WTC11 (cell line): ENCODE measurements at regions not wholly inside any gene's neighbourhood (a gene's known extent, or its start where the extent isn't known, plus 50 kb on each side); places are given as distances from the start of the nearest gene placed in this dataset.

ENCODE experiments used
- ATAC-seq: fragments of 200-7000 bp; cut with Tn5 transposase; 2 replicates; pipeline ENCODE4 v1.10.0; 2021; ENCODE audit warnings: mild to moderate bottlenecking, moderate library complexity
- CTCF ChIA-PET: fragments of 300-600 bp; sonication (Branson Sonifier 250); formaldehyde crosslinking; loops from one replicate; lab custom pipeline; 2021; ENCODE audit warnings: antibody characterized with exemption; lab: Charles Lee
- POLR2A ChIA-PET: fragments of 350-600 bp; sonication (Branson Sonifier 250); formaldehyde crosslinking; loops from one replicate; lab custom pipeline; 2021; ENCODE audit warnings: antibody characterized with exemption; lab: Charles Lee
- DNase-seq: peaks from one replicate; pipeline ENCODE4 v3.0.0; 2021; ENCODE audit warnings: low spot score
- H3K27ac Mint-ChIP-seq: 2 replicates; pipeline ENCODE4 v1.8.0; 2021; ENCODE audit warnings: mixed read lengths
- H3K27me3 Mint-ChIP-seq: 2 replicates; pipeline ENCODE4 v1.8.0; 2021; ENCODE audit warnings: low read depth, mild to moderate bottlenecking, moderate library complexity, mixed read lengths
- H3K36me3 Mint-ChIP-seq: 2 replicates; pipeline ENCODE4 v1.8.0; 2021; ENCODE audit warnings: mixed read lengths
- H3K4me1 Mint-ChIP-seq: 2 replicates; pipeline ENCODE4 v1.8.0; 2022; ENCODE audit warnings: mixed read lengths
- H3K4me3 Mint-ChIP-seq: 2 replicates; pipeline ENCODE4 v1.8.0; 2021; ENCODE audit warnings: mild to moderate bottlenecking, moderate library complexity, mixed read lengths
- H3K9me3 Mint-ChIP-seq: 2 replicates; pipeline ENCODE4 v1.8.0; 2021; ENCODE audit warnings: mixed read lengths
- CREM ChIP-seq: sonication (generic); formaldehyde crosslinking; IDR thresholded peaks from 2 replicates; pipeline ENCODE4 v1.8.1; 2022; ENCODE audit warnings: mild to moderate bottlenecking, missing genetic modification reagents, moderate library complexity
- E2F4 ChIP-seq: sonication (generic); formaldehyde crosslinking; IDR thresholded peaks from 2 replicates; pipeline ENCODE4 v1.8.1; 2022; ENCODE audit warnings: low read depth, mild to moderate bottlenecking, moderate library complexity, missing genetic modification reagents, borderline replicate concordance
- HMGA2 ChIP-seq: fragments of 250-450 bp; sonication (Bioruptor Pico); IDR thresholded peaks from 2 replicates; pipeline ENCODE4 v1.4.0; 2021; ENCODE audit warnings: mild to moderate bottlenecking, moderate library complexity
- HMGXB4 ChIP-seq: sonication (generic); formaldehyde crosslinking; IDR thresholded peaks from 2 replicates; pipeline ENCODE4 v1.8.1; 2023; ENCODE audit warnings: mild to moderate bottlenecking, moderate library complexity, missing genetic modification reagents
- IRF1 ChIP-seq: sonication (generic); formaldehyde crosslinking; IDR thresholded peaks from 2 replicates; pipeline ENCODE4 v1.8.0; 2023; ENCODE audit warnings: missing genetic modification reagents
- IRF2 ChIP-seq: sonication (generic); formaldehyde crosslinking; IDR thresholded peaks from 2 replicates; pipeline ENCODE4 v1.8.0; 2022; ENCODE audit warnings: low read depth, missing genetic modification reagents, borderline replicate concordance
- KAT7 ChIP-seq: sonication (generic); formaldehyde crosslinking; IDR thresholded peaks from 2 replicates; pipeline ENCODE4 v1.8.1; 2023; ENCODE audit warnings: missing genetic modification reagents, mild to moderate bottlenecking, borderline replicate concordance
- MXD4 ChIP-seq: fragments of 250-450 bp; sonication (Bioruptor Pico); IDR thresholded peaks from 2 replicates; pipeline ENCODE4 v1.8.0; 2021; ENCODE audit warnings: mild to moderate bottlenecking, moderate library complexity, borderline replicate concordance
- MYBL2 ChIP-seq: sonication (generic); formaldehyde crosslinking; IDR thresholded peaks from 2 replicates; pipeline ENCODE4 v1.8.1; 2023; ENCODE audit warnings: mild to moderate bottlenecking, moderate library complexity, missing genetic modification reagents
- NFYB ChIP-seq: sonication (generic); formaldehyde crosslinking; conservative IDR thresholded peaks from 2 replicates; pipeline ENCODE4 v1.8.0; 2022; ENCODE audit warnings: low read depth, missing genetic modification reagents
- NR1H2 ChIP-seq: sonication (generic); formaldehyde crosslinking; IDR thresholded peaks from 2 replicates; pipeline ENCODE4 v1.9.0; 2021; ENCODE audit warnings: mild to moderate bottlenecking, moderate library complexity, missing genetic modification reagents
- NR2C2 ChIP-seq: sonication (generic); formaldehyde crosslinking; IDR thresholded peaks from 2 replicates; pipeline ENCODE4 v1.8.0; 2022; ENCODE audit warnings: mild to moderate bottlenecking, missing genetic modification reagents
- OVOL2 ChIP-seq: fragments of 250-450 bp; sonication (Bioruptor Pico); IDR thresholded peaks from 2 replicates; pipeline ENCODE4 v1.9.0; 2021; ENCODE audit warnings: mild to moderate bottlenecking, borderline replicate concordance
- RORB ChIP-seq: fragments of 250-450 bp; sonication (Bioruptor Pico); IDR thresholded peaks from 2 replicates; pipeline ENCODE4 v1.9.0; 2021; ENCODE audit warnings: mild to moderate bottlenecking
- USF1 ChIP-seq: sonication (generic); formaldehyde crosslinking; IDR thresholded peaks from 2 replicates; pipeline ENCODE4 v1.8.0; 2022; ENCODE audit warnings: mild to moderate bottlenecking, missing genetic modification reagents
- ZNF219 ChIP-seq: sonication (generic); formaldehyde crosslinking; IDR thresholded peaks from 2 replicates; pipeline ENCODE4 v1.8.0; 2023; ENCODE audit warnings: missing genetic modification reagents, mild to moderate bottlenecking, borderline replicate concordance
- ZNF263 ChIP-seq: sonication (generic); formaldehyde crosslinking; IDR thresholded peaks from 2 replicates; pipeline ENCODE4 v1.8.1; 2022; ENCODE audit warnings: low read depth, mild to moderate bottlenecking, moderate library complexity, missing genetic modification reagents
- ZNF671 ChIP-seq: fragments of 250-450 bp; sonication (Bioruptor Pico); IDR thresholded peaks from 2 replicates; pipeline ENCODE4 v1.8.0; 2021; ENCODE audit warnings: mild to moderate bottlenecking
- ZSCAN18 ChIP-seq: fragments of 250-450 bp; sonication (Bioruptor Pico); IDR thresholded peaks from 2 replicates; pipeline ENCODE4 v2.1.2; 2022; ENCODE audit warnings: mild to moderate bottlenecking, moderate library complexity
- TF ChIP-seq, protein P1 (sequence below): sonication (generic); formaldehyde crosslinking; IDR thresholded peaks from 2 replicates; pipeline ENCODE4 v1.8.1; 2023; ENCODE audit warnings: mild to moderate bottlenecking, missing genetic modification reagents
- TF ChIP-seq, protein P2 (sequence below): fragments of 250-450 bp; sonication (Bioruptor Pico); IDR thresholded peaks from 2 replicates; pipeline ENCODE4 v1.8.0; 2021; ENCODE audit warnings: mild to moderate bottlenecking

DNA sequence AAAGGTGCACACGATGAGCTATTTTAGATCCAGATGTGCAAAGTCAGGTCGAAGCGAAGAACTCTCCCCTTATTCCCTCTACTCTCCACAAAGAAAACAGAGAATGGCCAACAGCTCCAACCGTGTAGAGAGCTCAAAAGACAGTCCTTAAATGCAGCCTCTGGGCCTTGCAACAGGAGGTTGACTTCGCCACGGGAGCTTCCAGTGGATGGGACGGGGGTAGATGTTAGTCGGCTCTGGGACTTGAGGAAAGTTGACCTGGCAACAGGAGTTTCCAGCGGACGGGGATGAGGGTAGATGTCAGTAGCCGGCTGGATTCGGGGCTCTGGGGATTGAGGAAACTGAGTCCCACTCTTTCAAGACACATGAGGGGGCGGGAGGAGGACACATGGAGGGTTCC, 450.4 kb downstream of the BRD1 start:
- no peak for TF ChIP-seq NR1H2
- TF ChIP-seq, protein P1, sequence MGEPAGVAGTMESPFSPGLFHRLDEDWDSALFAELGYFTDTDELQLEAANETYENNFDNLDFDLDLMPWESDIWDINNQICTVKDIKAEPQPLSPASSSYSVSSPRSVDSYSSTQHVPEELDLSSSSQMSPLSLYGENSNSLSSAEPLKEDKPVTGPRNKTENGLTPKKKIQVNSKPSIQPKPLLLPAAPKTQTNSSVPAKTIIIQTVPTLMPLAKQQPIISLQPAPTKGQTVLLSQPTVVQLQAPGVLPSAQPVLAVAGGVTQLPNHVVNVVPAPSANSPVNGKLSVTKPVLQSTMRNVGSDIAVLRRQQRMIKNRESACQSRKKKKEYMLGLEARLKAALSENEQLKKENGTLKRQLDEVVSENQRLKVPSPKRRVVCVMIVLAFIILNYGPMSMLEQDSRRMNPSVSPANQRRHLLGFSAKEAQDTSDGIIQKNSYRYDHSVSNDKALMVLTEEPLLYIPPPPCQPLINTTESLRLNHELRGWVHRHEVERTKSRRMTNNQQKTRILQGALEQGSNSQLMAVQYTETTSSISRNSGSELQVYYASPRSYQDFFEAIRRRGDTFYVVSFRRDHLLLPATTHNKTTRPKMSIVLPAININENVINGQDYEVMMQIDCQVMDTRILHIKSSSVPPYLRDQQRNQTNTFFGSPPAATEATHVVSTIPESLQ (CRISPR knock-in tag): no peak
- TF ChIP-seq NFYB (CRISPR knock-in tag): no peak
- no peak for TF ChIP-seq OVOL2 (CRISPR knock-in tag)
- TF ChIP-seq USF1 (CRISPR knock-in tag): no peak
- TF ChIP-seq MYBL2: no peak
- no peak for TF ChIP-seq HMGA2 (CRISPR knock-in tag)
- TF ChIP-seq CREM (CRISPR knock-in tag): no peak
- ATAC-seq (no peak), DNase-seq (no peak)
- H3K4me3 Mint-ChIP-seq: no peak overlapping the region
- ChIA-PET CTCF (no interaction called here), POLR2A (no interaction called here)
- peaks cover 9% of the 10 kb centered on the region; the same call in 1 of the 2 replicates for H3K9me3 Mint-ChIP-seq
- H3K27me3 Mint-ChIP-seq: no peaks in the 10 kb centered on the region
- no peak overlapping the region for H3K27ac Mint-ChIP-seq
- peaks cover 24% of the 10 kb centered on the region for H3K4me1 Mint-ChIP-seq
- H3K36me3 Mint-ChIP-seq: no peaks in the 10 kb centered on the region

GRCh38 chr22:49373801-49374226, 453.9 kb downstream of the BRD1 start:
- H3K36me3 Mint-ChIP-seq: no peaks in the 10 kb centered on the region
- CTCF ChIA-PET: interaction anchor here (0.6 to 1.6 kb wide), 5 partner anchors 30 to 657 kb away, joined by 3 to 4 read pairs (median 3); no protein-coding TSS in a partner anchor
- POLR2A ChIA-PET: no interaction called here
- no peak for TF ChIP-seq IRF2
- no peak for TF ChIP-seq RORB
- no peak for TF ChIP-seq NR2C2 (CRISPR knock-in tag)
- TF ChIP-seq, protein P1 (CRISPR knock-in tag): no peak
- TF ChIP-seq ZNF263 (CRISPR knock-in tag): no peak
- no peak for TF ChIP-seq MYBL2
- TF ChIP-seq, protein P2, sequence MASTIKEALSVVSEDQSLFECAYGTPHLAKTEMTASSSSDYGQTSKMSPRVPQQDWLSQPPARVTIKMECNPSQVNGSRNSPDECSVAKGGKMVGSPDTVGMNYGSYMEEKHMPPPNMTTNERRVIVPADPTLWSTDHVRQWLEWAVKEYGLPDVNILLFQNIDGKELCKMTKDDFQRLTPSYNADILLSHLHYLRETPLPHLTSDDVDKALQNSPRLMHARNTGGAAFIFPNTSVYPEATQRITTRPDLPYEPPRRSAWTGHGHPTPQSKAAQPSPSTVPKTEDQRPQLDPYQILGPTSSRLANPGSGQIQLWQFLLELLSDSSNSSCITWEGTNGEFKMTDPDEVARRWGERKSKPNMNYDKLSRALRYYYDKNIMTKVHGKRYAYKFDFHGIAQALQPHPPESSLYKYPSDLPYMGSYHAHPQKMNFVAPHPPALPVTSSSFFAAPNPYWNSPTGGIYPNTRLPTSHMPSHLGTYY (CRISPR knock-in tag): no peak
- no peak for TF ChIP-seq IRF1
- TF ChIP-seq ZSCAN18 (CRISPR knock-in tag): no peak
- H3K4me1 Mint-ChIP-seq: peaks cover 7% of the 10 kb centered on the region
- H3K27me3 Mint-ChIP-seq: no peaks in the 10 kb centered on the region; the same call in 1 of the 2 replicates
- no peaks in the 10 kb centered on the region for H3K9me3 Mint-ChIP-seq
- H3K27ac Mint-ChIP-seq: no peak overlapping the region
- no peak for DNase-seq
- no peak for ATAC-seq
- H3K4me3 Mint-ChIP-seq: no peak overlapping the region

- ChIA-PET POLR2A (no interaction called here), CTCF (interaction anchor here (1.0 to 1.6 kb wide), 4 partner anchors 31 to 657 kb away, joined by 3 to 4 read pairs (median 3); no protein-coding TSS in a partner anchor)
- Mint-ChIP-seq H3K4me1 (peaks cover 7% of the 10 kb centered on the region), H3K9me3 (no peaks in the 10 kb centered on the region), H3K27ac (no peak overlapping the region), H3K4me3 (no peak overlapping the region), H3K27me3 (no peaks in the 10 kb centered on the region; the same call in 1 of the 2 replicates), H3K36me3 (no peaks in the 10 kb centered on the region)
- no peak for TF ChIP-seq E2F4 (CRISPR knock-in tag)
- no peak for TF ChIP-seq MXD4 (CRISPR knock-in tag)
- no peak for TF ChIP-seq KAT7 (CRISPR knock-in tag)
- TF ChIP-seq ZNF671: no peak
- TF ChIP-seq ZNF219: no peak
- no peak for TF ChIP-seq HMGXB4 (CRISPR knock-in tag)
- DNase-seq (no peak), ATAC-seq (no peak)
These were observed 454.4 kb downstream of the BRD1 start for GRCh38 chr22:49373289-49373666.
